ENCODE measurements at regions not wholly inside any gene's neighbourhood (a gene's known extent, or its start where the extent isn't known, plus 50 kb on each side); places are given as distances from the start of the nearest gene placed in this dataset.
"Not testable (repeated sequence)": the region's sequence is repeated elsewhere in the genome, so short reads cannot be mapped to it uniquely, and the experiment has no call there.

GRCh38 chr10:53521046-53521445 is 748.5 kb upstream of the MBL2 start:
- no peak for DNase-seq

GRCh38 chr10:53508197-53508596 is 735.6 kb upstream of the MBL2 start:
- no peak for DNase-seq

- DNase-seq = not testable (repeated sequence)
Measured at GRCh38 chr10:53504492-53504891, 731.9 kb upstream of the MBL2 start.

GRCh38 chr10:53491774-53492173 is 719.2 kb upstream of the MBL2 start:
- no peak for DNase-seq

- no peak for DNase-seq
Measured at GRCh38 chr10:53490553-53490952, 718.0 kb upstream of the MBL2 start.

GRCh38 chr10:53489335-53490182 is 717.0 kb upstream of the MBL2 start:
- no peak for DNase-seq

GRCh38 chr10:53487019-53487983 is 714.7 kb upstream of the MBL2 start:
- DNase-seq = no peak

- DNase-seq = not testable (repeated sequence)
Measured at GRCh38 chr10:53485422-53485821, 712.8 kb upstream of the MBL2 start.

- no peak for DNase-seq
Measured at GRCh38 chr10:53479365-53479764, 706.8 kb upstream of the MBL2 start.

- DNase-seq = no peak
Measured at GRCh38 chr10:53477313-53477675, 704.7 kb upstream of the MBL2 start.

- no peak for DNase-seq
Measured at GRCh38 chr10:53476650-53477312, 704.2 kb upstream of the MBL2 start.

GRCh38 chr10:53469383-53469782 is 696.8 kb upstream of the MBL2 start:
- DNase-seq = no peak

GRCh38 chr10:53463539-53463938 is 691.0 kb upstream of the MBL2 start:
- DNase-seq = no peak

- DNase-seq = no peak
Measured at GRCh38 chr10:53458007-53458406, 685.4 kb upstream of the MBL2 start.

- no peak for DNase-seq
Measured at GRCh38 chr10:53453196-53453595, 680.6 kb upstream of the MBL2 start.

- no peak for DNase-seq
Measured at GRCh38 chr10:53447576-53447975, 675.0 kb upstream of the MBL2 start.

GRCh38 chr10:53441843-53442242 is 669.3 kb upstream of the MBL2 start:
- DNase-seq = no peak

GRCh38 chr10:53440601-53441000 is 668.0 kb upstream of the MBL2 start:
- DNase-seq = no peak

GRCh38 chr10:53439075-53439474 is 666.5 kb upstream of the MBL2 start:
- not testable (repeated sequence) for DNase-seq

- no peak for DNase-seq
Measured at GRCh38 chr10:53434413-53434812, 661.8 kb upstream of the MBL2 start.

GRCh38 chr10:53432035-53432434 is 659.5 kb upstream of the MBL2 start:
- DNase-seq = no peak

- no peak for DNase-seq
Measured at GRCh38 chr10:53430974-53431373, 658.4 kb upstream of the MBL2 start.
